HepG2 (cell line): ENCODE measurements at regions not wholly inside any gene's neighbourhood (a gene's known extent, or its start where the extent isn't known, plus 50 kb on each side); places are given as distances from the start of the nearest gene placed in this dataset.
A peak's percentile ranks its signal among the peaks of the same experiment; 100 is the strongest.

Source experiments
- BCL6 ChIP-seq: IDR thresholded peaks from 2 replicates; pipeline ENCODE4 v1.6.1; 2016; ENCODE audit warnings: missing genetic modification reagents, missing compliant biosample characterization
- BORCS8-MEF2B ChIP-seq: sonication (generic); formaldehyde crosslinking; IDR thresholded peaks from 2 replicates; pipeline ENCODE4 v1.8.0; 2022; ENCODE audit warnings: mild to moderate bottlenecking, missing genetic modification reagents
- CCDC6 ChIP-seq: sonication (generic); formaldehyde crosslinking; IDR thresholded peaks from 2 replicates; pipeline ENCODE4 v1.8.1; 2022; ENCODE audit warnings: mild to moderate bottlenecking, missing genetic modification reagents, moderate library complexity
- CEBPG ChIP-seq: IDR thresholded peaks from 2 replicates; pipeline ENCODE4 v1.6.1; 2016
- ETV5 ChIP-seq: IDR thresholded peaks from 2 replicates; pipeline ENCODE4 v1.6.1; 2018; ENCODE audit warnings: missing biosample characterization, missing genetic modification reagents, inconsistent platforms, borderline replicate concordance
- GLI4 ChIP-seq: sonication (generic); formaldehyde crosslinking; IDR thresholded peaks from 2 replicates; pipeline ENCODE4 v1.5.1; 2020; ENCODE audit warnings: missing genetic modification reagents, mild to moderate bottlenecking, moderate library complexity, borderline replicate concordance
- IKZF4 ChIP-seq: sonication (generic); formaldehyde crosslinking; IDR thresholded peaks from 2 replicates; pipeline ENCODE4 v1.5.1; 2020; ENCODE audit warnings: borderline replicate concordance, mild to moderate bottlenecking, low read depth, missing genetic modification reagents; ENCODE audit errors: not compliant biosample characterization
- KDM3A ChIP-seq: IDR thresholded peaks from 2 replicates; pipeline ENCODE4 v1.6.1; 2018; ENCODE audit warnings: low read depth, missing compliant biosample characterization
- ONECUT2 ChIP-seq: sonication (generic); formaldehyde crosslinking; IDR thresholded peaks from 2 replicates; pipeline ENCODE4 v1.4.0; 2020; ENCODE audit warnings: missing genetic modification reagents
- PTBP1 ChIP-seq: fragments of 200-400 bp; formaldehyde crosslinking; IDR thresholded peaks from 2 replicates; pipeline ENCODE4 v1.6.1; 2018; ENCODE audit warnings: low read length, low read depth; ENCODE audit not compliant: poor library complexity, severe bottlenecking
- RAD21 ChIP-seq: fragments of 450-650 bp; formaldehyde crosslinking; IDR thresholded peaks from 2 replicates; pipeline ENCODE4 v1.5.0; 2020; ENCODE audit warnings: mild to moderate bottlenecking
- SAP130 ChIP-seq: IDR thresholded peaks from 2 replicates; pipeline ENCODE4 v1.6.1; 2016; ENCODE audit warnings: low read depth
- SETDB1 ChIP-seq: sonication (generic); formaldehyde crosslinking; IDR thresholded peaks from 2 replicates; pipeline ENCODE4 v1.5.1; 2020; ENCODE audit warnings: missing genetic modification reagents, mild to moderate bottlenecking, borderline replicate concordance
- SNAPC2 ChIP-seq: sonication (generic); formaldehyde crosslinking; IDR thresholded peaks from 2 replicates; pipeline ENCODE4 v1.8.1; 2022; ENCODE audit warnings: mild to moderate bottlenecking, missing genetic modification reagents
- U2AF1 ChIP-seq: fragments of 200-400 bp; formaldehyde crosslinking; optimal IDR thresholded peaks from 2 replicates; pipeline ENCODE3; 2017; ENCODE audit warnings: mild to moderate bottlenecking, low read depth, low read length
- ZFP1 ChIP-seq: IDR thresholded peaks from 2 replicates; pipeline ENCODE4 v1.6.1; 2016
- ZNF264 ChIP-seq: sonication (generic); formaldehyde crosslinking; IDR thresholded peaks from 2 replicates; pipeline ENCODE4 v1.4.0; 2020; ENCODE audit warnings: missing genetic modification reagents
- ZNF33B ChIP-seq: sonication (generic); formaldehyde crosslinking; IDR thresholded peaks from 2 replicates; pipeline ENCODE4 v1.5.1; 2020; ENCODE audit warnings: mild to moderate bottlenecking, missing genetic modification reagents
- ZNF563 ChIP-seq: sonication (generic); formaldehyde crosslinking; IDR thresholded peaks from 2 replicates; pipeline ENCODE4 v1.8.0; 2022; ENCODE audit warnings: mild to moderate bottlenecking, moderate library complexity, missing genetic modification reagents
- ZNF839 ChIP-seq: sonication (generic); formaldehyde crosslinking; IDR thresholded peaks from 2 replicates; pipeline ENCODE4 v1.4.0; 2020; ENCODE audit warnings: missing genetic modification reagents, mild to moderate bottlenecking, borderline replicate concordance
- ZSCAN29 ChIP-seq: sonication (generic); formaldehyde crosslinking; conservative IDR thresholded peaks from 2 replicates; pipeline ENCODE4 v1.4.0; 2020; ENCODE audit warnings: mild to moderate bottlenecking, missing genetic modification reagents
- TF ChIP-seq, protein P1 (sequence below): sonication (generic); formaldehyde crosslinking; IDR thresholded peaks from 2 replicates; pipeline ENCODE4 v1.4.0; 2020; ENCODE audit warnings: low read depth, missing genetic modification reagents
- TF ChIP-seq, protein P2 (sequence below): IDR thresholded peaks from 2 replicates; pipeline ENCODE4 v1.6.1; 2016; ENCODE audit warnings: control low read depth
- TF ChIP-seq, protein P3 (sequence below): sonication (generic); formaldehyde crosslinking; IDR thresholded peaks from 2 replicates; pipeline ENCODE4 v1.5.0; 2020; ENCODE audit warnings: missing genetic modification reagents
- TF ChIP-seq, protein P4 (sequence below): sonication (generic); formaldehyde crosslinking; IDR thresholded peaks from 2 replicates; pipeline ENCODE4 v1.4.0; 2020; ENCODE audit warnings: missing genetic modification reagents

DNA sequence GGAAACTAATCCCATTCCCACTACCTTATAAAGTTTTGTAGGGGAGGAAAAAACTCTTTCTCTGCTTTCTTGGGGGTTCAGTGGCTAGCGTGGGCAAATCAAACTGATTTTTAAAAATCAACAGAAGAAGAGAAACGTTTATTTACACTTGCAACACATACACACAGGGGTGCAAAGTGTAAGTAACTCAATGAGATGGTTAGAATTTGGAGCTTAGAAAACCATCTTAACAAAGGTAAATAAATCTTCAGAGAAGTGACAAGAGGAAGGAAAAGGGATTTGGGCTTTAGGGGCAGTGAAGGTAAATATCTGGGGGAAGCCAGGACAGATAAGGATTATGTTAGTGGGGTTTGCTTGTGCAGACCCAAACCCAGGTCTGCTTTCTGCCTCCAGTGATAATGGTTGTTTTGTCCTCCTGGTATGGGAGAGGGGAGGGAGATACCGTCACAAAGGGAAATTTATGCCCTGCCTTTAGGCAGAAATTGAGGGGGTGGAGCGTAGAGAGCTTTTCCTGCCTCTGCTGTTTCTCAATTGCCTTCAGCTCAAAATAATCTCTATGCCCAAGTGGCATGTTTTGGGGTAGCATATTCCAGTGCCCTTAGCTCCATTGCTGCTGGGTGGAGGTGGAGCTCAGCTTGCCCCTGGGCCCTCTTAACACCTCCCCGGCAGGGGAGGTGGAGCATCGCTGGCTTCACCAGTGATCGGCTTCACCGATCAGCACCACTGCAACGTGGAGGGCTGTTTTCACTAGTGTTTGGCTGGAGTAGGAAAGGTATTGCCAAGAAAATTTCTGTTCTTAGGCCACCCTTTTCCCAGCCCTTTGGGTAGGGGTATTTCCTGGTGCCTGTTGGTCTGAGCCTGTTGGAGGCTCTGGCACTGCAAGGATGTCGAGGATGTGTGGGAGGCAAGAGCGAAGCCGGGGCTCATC, 92.2 kb downstream of the TEX51 start (continued):
- TF ChIP-seq, protein P1, sequence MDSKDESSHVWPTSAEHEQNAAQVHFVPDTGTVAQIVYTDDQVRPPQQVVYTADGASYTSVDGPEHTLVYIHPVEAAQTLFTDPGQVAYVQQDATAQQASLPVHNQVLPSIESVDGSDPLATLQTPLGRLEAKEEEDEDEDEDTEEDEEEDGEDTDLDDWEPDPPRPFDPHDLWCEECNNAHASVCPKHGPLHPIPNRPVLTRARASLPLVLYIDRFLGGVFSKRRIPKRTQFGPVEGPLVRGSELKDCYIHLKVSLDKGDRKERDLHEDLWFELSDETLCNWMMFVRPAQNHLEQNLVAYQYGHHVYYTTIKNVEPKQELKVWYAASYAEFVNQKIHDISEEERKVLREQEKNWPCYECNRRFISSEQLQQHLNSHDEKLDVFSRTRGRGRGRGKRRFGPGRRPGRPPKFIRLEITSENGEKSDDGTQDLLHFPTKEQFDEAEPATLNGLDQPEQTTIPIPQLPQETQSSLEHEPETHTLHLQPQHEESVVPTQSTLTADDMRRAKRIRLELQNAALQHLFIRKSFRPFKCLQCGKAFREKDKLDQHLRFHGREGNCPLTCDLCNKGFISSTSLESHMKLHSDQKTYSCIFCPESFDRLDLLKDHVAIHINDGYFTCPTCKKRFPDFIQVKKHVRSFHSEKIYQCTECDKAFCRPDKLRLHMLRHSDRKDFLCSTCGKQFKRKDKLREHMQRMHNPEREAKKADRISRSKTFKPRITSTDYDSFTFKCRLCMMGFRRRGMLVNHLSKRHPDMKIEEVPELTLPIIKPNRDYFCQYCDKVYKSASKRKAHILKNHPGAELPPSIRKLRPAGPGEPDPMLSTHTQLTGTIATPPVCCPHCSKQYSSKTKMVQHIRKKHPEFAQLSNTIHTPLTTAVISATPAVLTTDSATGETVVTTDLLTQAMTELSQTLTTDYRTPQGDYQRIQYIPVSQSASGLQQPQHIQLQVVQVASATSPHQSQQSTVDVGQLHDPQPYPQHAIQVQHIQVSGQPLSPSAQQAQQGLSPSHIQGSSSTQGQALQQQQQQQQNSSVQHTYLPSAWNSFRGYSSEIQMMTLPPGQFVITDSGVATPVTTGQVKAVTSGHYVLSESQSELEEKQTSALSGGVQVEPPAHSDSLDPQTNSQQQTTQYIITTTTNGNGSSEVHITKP (CRISPR knock-in tag): no peak
- no peak for TF ChIP-seq ONECUT2 (CRISPR knock-in tag)
- TF ChIP-seq ZNF563 (CRISPR knock-in tag): no peak
- peak; percentile 58; the same call in 1 of the 2 replicates for TF ChIP-seq ETV5 (CRISPR knock-in tag)
- TF ChIP-seq, protein P2, sequence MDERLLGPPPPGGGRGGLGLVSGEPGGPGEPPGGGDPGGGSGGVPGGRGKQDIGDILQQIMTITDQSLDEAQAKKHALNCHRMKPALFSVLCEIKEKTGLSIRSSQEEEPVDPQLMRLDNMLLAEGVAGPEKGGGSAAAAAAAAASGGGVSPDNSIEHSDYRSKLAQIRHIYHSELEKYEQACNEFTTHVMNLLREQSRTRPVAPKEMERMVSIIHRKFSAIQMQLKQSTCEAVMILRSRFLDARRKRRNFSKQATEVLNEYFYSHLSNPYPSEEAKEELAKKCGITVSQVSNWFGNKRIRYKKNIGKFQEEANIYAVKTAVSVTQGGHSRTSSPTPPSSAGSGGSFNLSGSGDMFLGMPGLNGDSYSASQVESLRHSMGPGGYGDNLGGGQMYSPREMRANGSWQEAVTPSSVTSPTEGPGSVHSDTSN (CRISPR knock-in tag): no peak
- TF ChIP-seq, protein P3, sequence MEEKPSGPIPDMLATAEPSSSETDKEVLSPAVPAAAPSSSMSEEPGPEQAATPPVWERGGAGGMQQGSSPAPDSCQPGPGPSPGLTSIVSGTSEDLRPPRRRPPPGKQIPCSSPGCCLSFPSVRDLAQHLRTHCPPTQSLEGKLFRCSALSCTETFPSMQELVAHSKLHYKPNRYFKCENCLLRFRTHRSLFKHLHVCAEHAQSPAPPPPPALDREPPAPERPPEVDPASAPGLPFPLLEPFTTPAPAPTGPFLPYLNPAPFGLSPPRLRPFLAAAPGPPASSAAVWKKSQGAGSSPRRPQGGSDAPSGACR (CRISPR knock-in tag): no peak
- no peak for TF ChIP-seq ZNF839 (CRISPR knock-in tag)
- TF ChIP-seq SAP130 (CRISPR knock-in tag): peak; percentile 19; the same call in 1 of the 2 replicates
- no peak for TF ChIP-seq ZNF264 (CRISPR knock-in tag)
- TF ChIP-seq GLI4 (CRISPR knock-in tag): 0 out of 2 replicates have a peak, but pooled peaks have one; percentile 13
- TF ChIP-seq SNAPC2 (CRISPR knock-in tag): no peak
- peak; percentile 51 for TF ChIP-seq CEBPG (CRISPR knock-in tag)
- TF ChIP-seq RAD21 (CRISPR knock-in tag): no peak
- peak; percentile 61 for TF ChIP-seq U2AF1
- TF ChIP-seq ZSCAN29 (CRISPR knock-in tag): peak; percentile 79
- peak; percentile 55 for TF ChIP-seq BCL6
- TF ChIP-seq IKZF4: no peak
- TF ChIP-seq KDM3A (CRISPR knock-in tag): no peak
- TF ChIP-seq BORCS8-MEF2B (CRISPR knock-in tag): no peak
- no peak for TF ChIP-seq PTBP1
- TF ChIP-seq SETDB1 (CRISPR knock-in tag): no peak
- no peak; the same call in 1 of the 2 replicates for TF ChIP-seq ZNF33B (CRISPR knock-in tag)
- no peak for TF ChIP-seq ZFP1 (CRISPR knock-in tag)
- TF ChIP-seq CCDC6 (CRISPR knock-in tag): no peak
- TF ChIP-seq, protein P4, sequence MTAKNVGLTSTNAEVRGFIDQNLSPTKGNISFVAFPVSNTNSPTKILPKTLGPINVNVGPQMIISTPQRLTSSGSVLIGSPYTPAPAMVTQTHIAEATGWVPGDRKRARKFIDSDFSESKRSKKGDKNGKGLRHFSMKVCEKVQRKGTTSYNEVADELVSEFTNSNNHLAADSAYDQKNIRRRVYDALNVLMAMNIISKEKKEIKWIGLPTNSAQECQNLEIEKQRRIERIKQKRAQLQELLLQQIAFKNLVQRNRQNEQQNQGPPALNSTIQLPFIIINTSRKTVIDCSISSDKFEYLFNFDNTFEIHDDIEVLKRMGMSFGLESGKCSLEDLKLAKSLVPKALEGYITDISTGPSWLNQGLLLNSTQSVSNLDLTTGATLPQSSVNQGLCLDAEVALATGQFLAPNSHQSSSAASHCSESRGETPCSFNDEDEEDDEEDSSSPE (CRISPR knock-in tag): no peak
